ENCODE measurements at regions not wholly inside any gene's neighbourhood (a gene's known extent, or its start where the extent isn't known, plus 50 kb on each side); places are given as distances from the start of the nearest gene placed in this dataset.

GRCh38 chr13:68439817-68440216, 1209.7 kb upstream of the PCDH9 start:
- Histone ChIP-seq H3K27ac (no peak overlapping the region), H3K4me1 (no peaks in the 10 kb centered on the region), H3K36me3 (no peaks in the 10 kb centered on the region), H3K9me3 (peaks cover 0 to 7% (median 0%) of the 10 kb centered on the region in 12 donors), H3K4me3 (no peak overlapping the region), H3K27me3 (no peaks in the 10 kb centered on the region)
- ATAC-seq, result no peak
- DNase-seq, result no peak
- 48 to 69% (median 59%) methylated on average over 1 of the region's 1 CpG for WGBS, 4 donors
- TF ChIP-seq POLR2A (IDR thresholded peaks at IDR 0.05) (no peak), CTCF (IDR thresholded peaks at IDR 0.05) (no peak)
- intact Hi-C loops (cut with DNase I), result loop anchor here in 1 of 10 donors (10.0 kb wide), 1 partner anchor 55 kb away; no protein-coding TSS in a partner anchor

GRCh38 chr13:68428292-68428691, 1198.2 kb upstream of the PCDH9 start:
- Histone ChIP-seq H3K4me1 (no peaks in the 10 kb centered on the region), H3K9me3 (peaks cover 0 to 16% (median 0%) of the 10 kb centered on the region in 12 donors), H3K4me3 (no peak overlapping the region), H3K36me3 (no peaks in the 10 kb centered on the region), H3K27me3 (no peaks in the 10 kb centered on the region), H3K27ac (no peak overlapping the region)
- ATAC-seq, result no peak
- intact Hi-C loops (cut with DNase I), result no loop called here
- WGBS, 4 donors, result 81 to 87% (median 82%) methylated on average over 4 of the region's 4 CpGs
- TF ChIP-seq POLR2A (IDR thresholded peaks at IDR 0.05) (no peak), CTCF (IDR thresholded peaks at IDR 0.05) (no peak)
- DNase-seq, result no peak

GRCh38 chr13:68417801-68418200, 1187.7 kb upstream of the PCDH9 start:
- no peak for TF ChIP-seq CTCF (IDR thresholded peaks at IDR 0.05)
- TF ChIP-seq POLR2A (IDR thresholded peaks at IDR 0.05), result no peak
- ATAC-seq, result no peak
- H3K4me3 ChIP-seq, result no peak overlapping the region
- H3K27me3 ChIP-seq, result no peaks in the 10 kb centered on the region
- H3K9me3 ChIP-seq, result peaks cover 0 to 36% (median 2%) of the 10 kb centered on the region in 12 donors
- no peak overlapping the region for H3K27ac ChIP-seq
- DNase-seq, result no peak
- WGBS, 4 donors, result 75 to 82% (median 79%) methylated on average over 3 of the region's 3 CpGs
- intact Hi-C loops (cut with DNase I), result no loop called here
- H3K4me1 ChIP-seq, result no peaks in the 10 kb centered on the region
- no peaks in the 10 kb centered on the region for H3K36me3 ChIP-seq

- whole genome bisulfite sequencing, 4 donors, result 72 to 93% (median 81%) methylated on average over 1 of the region's 1 CpG
- TF ChIP-seq POLR2A (IDR thresholded peaks at IDR 0.05) (no peak), CTCF (IDR thresholded peaks at IDR 0.05) (no peak)
- no peak overlapping the region for H3K27ac ChIP-seq
- H3K27me3 ChIP-seq, result no peaks in the 10 kb centered on the region
- H3K4me1 ChIP-seq, result no peaks in the 10 kb centered on the region
- DNase-seq (no peak), ATAC-seq (no peak)
- intact Hi-C loops (cut with DNase I), result no loop called here
- H3K9me3 ChIP-seq, result peaks cover 0 to 28% (median under 1%) of the 10 kb centered on the region in 12 donors
- no peak overlapping the region for H3K4me3 ChIP-seq
- H3K36me3 ChIP-seq, result no peaks in the 10 kb centered on the region
Observed at GRCh38 chr13:68410007-68410406, 1179.9 kb upstream of the PCDH9 start.

All from heart left ventricle (tissue), 16 donors.